HG03442 (cell line): ENCODE measurements at regions not wholly inside any gene's neighbourhood (a gene's known extent, or its start where the extent isn't known, plus 50 kb on each side); places are given as distances from the start of the nearest gene placed in this dataset.

Source experiments
- ATAC-seq: cut with Tn5 transposase; IDR thresholded peaks from one replicate; pipeline ENCODE4 v1.9.1; 2021; ENCODE audit warnings: mild to moderate bottlenecking, moderate library complexity; ENCODE audit not compliant: unreplicated experiment

- ATAC-seq, result no peak
Measured at GRCh38 chr9:107431461-107431860, 58.1 kb downstream of the KLF4 start.

- no peak for ATAC-seq
Measured at GRCh38 chr9:107430071-107430470, 59.5 kb downstream of the KLF4 start.

DNA sequence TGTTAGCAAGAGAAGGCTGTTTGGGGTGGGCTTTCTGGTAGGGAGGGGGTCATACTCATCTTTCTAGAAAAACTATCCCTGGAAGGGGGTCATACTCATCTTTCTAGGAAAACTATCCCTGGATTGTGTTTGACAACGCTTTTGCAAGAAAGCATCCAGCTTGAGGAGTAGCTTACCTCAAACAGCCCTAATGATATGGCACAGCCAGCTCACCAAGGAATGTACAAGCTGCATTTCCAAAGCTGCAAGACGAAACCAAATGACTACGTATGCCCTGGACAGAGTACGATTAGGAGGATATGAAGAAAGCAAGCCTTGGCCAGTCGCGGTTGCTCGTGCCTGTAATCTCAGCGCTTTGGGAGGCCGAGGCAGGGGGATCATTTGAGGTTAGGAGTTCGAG is 63.4 kb downstream of the KLF4 start:
- ATAC-seq, result no peak

- peak; percentile 90 for ATAC-seq
Measured at GRCh38 chr9:107425101-107426025, 64.2 kb downstream of the KLF4 start.

- ATAC-seq, result no peak
Measured at GRCh38 chr9:107423540-107423939, 66.0 kb downstream of the KLF4 start.

- peak; percentile 52 for ATAC-seq
Measured at GRCh38 chr9:107422189-107423185, 67.1 kb downstream of the KLF4 start.

- ATAC-seq, result no peak
Measured at GRCh38 chr9:107410420-107410819, 79.1 kb downstream of the KLF4 start.

- ATAC-seq, result no peak
Measured at GRCh38 chr9:107409581-107410389, 79.8 kb downstream of the KLF4 start.

- no peak for ATAC-seq
Measured at GRCh38 chr9:107407675-107408074, 81.9 kb downstream of the KLF4 start.

- ATAC-seq, result no peak
Measured at GRCh38 chr9:107405511-107405910, 84.1 kb downstream of the KLF4 start.

GRCh38 chr9:107404736-107405135 is 84.8 kb downstream of the KLF4 start:
- ATAC-seq, result no peak

- ATAC-seq, result no peak
Measured at GRCh38 chr9:107404161-107404560, 85.4 kb downstream of the KLF4 start.

DNA sequence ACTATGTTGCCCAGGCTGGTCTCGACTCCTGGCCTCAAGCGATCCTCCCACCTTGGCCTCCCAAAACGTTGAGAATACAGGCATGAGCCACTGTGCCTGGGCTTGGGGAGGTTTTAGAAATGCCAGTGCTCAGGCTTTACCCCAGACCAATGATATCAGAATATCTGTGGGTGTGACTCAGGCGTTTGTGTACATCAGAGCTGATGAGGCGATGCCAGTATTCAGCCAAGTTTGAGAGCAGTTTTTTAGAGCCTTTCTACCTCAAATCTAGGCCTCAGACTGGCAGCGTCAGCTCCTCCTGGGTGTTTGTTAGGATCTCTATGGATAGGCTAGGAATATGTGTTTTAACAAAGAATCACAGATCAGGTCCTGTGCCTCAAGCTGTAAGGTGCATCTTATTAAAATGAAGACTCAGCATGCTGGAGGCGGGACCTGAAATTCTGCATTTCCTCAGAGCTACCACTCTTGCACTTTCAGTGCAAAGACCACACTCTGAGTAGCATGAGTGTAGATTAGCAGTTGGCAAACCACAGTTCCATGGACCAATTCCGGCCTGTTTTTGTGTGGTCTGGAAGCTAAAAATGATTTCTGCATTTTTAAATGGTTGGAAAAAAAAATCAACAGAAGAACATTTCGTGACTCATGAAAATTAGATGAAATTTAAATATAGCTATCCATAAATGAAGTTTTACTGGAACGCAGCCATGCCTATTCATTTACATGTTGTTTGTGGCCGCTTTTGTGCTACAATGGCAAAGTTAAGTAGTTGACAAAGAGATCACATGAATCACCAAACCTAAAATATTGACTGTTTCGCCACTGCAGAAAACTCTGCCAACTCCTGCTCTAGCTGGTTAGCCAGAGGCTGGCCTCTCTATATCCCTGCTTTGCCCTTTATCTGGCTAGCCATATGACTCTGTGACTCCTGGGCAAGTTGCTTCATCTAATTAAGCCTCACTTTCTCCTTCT is 92.2 kb downstream of the KLF4 start:
- ATAC-seq, result no peak

GRCh38 chr9:107394264-107394663 is 95.3 kb downstream of the KLF4 start:
- no peak for ATAC-seq

DNA sequence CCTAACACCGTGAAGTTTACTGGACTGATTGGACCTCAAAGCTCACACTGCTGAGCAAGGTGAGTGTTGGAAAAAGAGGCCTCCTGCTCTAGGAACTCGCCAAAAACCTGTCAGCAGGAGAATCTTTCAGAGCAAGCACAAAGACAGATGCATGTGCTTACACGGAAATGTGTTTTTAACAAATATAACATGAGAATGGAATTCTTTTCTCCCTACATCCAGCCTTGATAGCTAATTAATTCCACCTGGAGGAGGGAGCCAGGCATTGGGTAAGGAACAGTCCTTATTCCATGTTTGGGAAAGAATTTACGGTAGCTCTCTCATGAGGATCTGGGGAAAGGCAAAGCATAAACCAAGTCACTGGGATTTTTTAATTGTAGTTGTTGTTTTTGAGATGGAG is 98.8 kb downstream of the KLF4 start:
- ATAC-seq, result no peak

DNA sequence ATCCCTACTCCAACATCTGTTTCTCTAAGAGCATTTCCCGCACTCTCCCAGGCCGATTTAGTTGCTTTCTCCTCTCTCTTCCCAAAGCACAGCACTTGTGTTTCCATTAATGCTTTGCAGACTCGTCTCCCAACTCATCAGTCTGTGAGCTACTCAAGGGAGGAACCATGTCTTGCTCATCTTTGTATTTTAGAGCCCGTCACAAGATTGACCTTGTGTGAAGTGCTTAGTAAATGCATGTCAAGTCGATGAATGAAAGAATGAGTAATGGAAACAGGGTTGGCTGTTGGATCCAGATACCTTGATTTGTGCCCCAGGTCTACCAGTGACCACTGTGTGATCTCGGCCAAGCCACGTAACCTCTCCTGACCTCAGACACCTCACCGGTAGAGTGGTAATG is 99.3 kb downstream of the KLF4 start:
- no peak for ATAC-seq

GRCh38 chr9:107389617-107390071 is 99.9 kb downstream of the KLF4 start:
- ATAC-seq, result no peak

DNA sequence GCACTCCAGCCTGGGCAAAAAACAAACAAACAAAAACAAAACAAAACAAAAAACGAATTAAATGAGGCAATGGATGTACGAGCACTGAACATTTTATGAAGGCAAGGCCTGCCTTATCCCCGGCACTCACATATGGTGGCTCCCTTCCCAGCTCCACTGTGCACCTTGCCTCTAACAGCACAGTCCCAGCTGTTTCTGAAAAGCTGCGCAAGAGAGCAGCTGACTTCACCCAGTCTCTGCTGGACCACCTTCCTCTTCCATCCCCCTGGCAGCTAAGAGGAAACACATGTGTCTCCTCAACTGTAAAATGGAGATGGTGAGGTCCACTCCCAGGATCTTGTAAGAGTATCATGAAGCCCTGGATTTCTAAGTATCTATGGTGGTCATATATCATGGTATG is 100.7 kb downstream of the KLF4 start:
- ATAC-seq, result no peak

GRCh38 chr9:107387409-107387808 is 102.2 kb downstream of the KLF4 start:
- ATAC-seq, result no peak
